Left renal pelvis (tissue), 4 donors: ENCODE measurements at regions not wholly inside any gene's neighbourhood (a gene's known extent, or its start where the extent isn't known, plus 50 kb on each side); places are given as distances from the start of the nearest gene placed in this dataset.

Experiments
- DNase-seq, 4 donors: peaks; one replicate each; pipeline ENCODE4 v3.0.0-alpha.2; 2013; ENCODE audit warnings: low read depth in 4 of 4, low spot score in 3 of 4

DNA sequence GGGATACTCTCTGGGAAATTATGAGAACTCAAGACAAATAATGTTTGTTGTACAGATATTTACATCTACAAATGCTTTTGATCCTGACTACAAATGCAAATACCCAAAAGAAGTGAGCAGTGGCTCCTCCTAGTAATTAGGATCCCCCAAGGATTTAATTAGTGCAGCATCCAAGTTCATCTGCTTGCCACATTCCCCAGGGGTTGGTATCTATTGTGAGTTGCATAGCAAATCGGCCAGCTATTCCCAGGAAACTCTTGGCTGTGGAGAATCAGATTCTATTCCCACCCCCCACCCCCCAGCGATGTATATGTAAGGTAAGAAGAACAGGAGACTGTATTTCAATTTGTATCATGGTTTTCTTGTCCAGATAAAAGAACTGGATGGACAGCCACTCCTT, 725.1 kb upstream of the CDH7 start:
- no peak for DNase-seq

GRCh38 chr18:65021021-65021420, 729.8 kb upstream of the CDH7 start:
- DNase-seq = no peak

- DNase-seq = no peak
These were observed 732.6 kb upstream of the CDH7 start for GRCh38 chr18:65018184-65018583.

DNA sequence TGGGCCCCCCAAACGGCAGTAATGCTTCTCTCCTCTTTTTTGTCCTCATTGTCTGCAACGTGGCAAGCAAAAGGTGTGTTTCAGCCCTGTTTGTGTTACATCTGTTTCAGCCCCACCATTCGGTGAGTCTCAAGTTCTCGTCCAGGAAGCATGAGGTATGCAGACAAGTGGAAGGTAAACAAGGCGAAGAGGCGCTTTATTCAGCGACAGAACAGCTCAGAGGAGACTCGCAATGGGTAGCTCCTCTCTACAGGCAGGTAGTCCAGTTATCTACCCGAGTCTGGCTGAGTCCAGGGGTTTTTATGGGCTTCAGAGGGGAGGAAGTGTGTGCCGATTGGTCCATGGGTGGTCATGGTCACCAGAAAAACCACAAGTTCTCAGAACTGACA, 733.4 kb upstream of the CDH7 start:
- DNase-seq = no peak

DNA sequence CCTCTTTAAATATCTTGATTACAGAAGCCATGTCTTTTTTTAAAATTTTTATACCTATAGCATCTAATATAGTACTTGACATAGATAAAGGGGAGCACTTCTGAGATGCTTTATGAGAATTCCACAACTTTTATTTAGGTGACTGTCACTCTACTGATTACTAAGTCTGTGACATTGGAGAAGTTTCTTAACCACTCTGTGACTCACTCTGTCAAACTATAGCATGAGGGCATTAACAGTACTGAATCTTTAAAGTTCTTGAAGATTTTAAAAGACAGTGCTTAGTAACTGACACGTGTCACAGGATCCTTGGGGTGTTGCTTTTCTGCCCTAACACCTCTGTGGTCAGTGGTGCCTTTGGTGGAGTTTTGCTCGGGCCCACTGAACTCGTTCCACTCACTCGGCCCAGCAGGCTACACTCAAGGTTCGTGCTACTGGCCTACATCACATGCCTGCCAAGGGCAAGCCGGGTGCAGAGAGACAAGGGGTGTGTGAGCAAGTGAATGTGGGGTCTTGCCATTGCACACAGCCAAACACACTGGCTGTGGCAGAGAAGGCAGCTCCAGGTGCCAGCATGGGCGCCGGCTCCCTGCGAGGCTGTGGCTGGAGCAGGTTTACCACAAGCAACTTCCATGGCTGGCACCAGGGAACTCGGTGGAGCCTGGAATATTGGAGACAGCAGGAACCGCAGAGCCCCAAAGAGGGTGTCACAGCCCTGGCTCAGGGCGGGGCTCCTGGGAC, 734.0 kb upstream of the CDH7 start:
- no peak for DNase-seq

DNA sequence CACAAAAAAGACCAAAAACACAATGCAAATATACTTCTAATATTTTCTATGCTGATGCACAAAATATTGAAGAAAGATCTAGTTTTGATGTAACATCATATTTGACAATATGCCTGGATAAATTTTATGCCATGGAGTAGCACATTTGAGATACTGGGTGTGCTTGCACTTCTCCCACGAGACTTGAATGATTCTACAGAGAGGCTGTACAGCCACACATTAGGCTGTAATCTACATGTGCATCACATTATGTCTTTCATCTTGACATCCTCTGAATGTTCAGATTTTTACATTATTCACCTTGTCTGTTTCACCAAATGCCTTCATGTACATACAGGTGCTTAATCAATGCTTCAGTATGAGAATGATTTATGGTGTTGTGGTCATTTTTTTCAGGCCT, 756.4 kb upstream of the CDH7 start:
- no peak for DNase-seq

- DNase-seq = no peak
These were observed 757.1 kb upstream of the CDH7 start for GRCh38 chr18:64993695-64994094.

GRCh38 chr18:64992654-64993053, 758.2 kb upstream of the CDH7 start:
- DNase-seq = no peak

- DNase-seq = no peak
These were observed 759.7 kb upstream of the CDH7 start for GRCh38 chr18:64991102-64991501.

GRCh38 chr18:64986906-64987495, 763.8 kb upstream of the CDH7 start:
- no peak for DNase-seq

- no peak for DNase-seq
These were observed 767.1 kb upstream of the CDH7 start for GRCh38 chr18:64983497-64984238.

DNA sequence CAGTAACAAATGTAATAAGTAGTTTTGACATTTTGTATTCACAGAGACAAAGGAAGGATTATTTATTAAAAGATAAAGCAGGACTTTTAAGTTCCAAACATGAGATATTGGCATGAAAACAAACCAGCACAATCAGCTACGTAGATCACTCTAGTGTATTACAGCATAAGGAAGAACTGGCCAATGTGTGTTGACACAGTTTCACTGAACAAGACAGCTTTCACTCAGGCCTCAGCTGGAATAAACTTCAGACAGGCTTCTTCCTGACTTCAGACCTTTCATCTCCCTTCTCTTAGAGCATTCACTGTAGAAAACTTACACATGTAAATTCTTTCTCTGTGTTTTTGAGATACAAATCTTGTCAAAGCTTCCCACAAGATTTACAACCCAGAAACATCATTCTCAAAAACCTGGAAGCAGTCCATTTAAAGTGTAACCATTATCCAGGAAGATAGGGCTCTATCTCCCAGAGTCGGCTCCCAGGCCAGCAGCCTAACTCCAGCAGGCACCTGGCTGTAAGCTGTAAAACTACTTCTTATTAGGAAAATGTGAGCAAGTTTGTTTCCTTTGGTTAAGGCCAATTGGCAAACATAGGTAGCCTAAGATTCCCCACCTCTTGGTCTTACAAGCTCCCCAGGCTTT, 768.3 kb upstream of the CDH7 start:
- no peak for DNase-seq

DNA sequence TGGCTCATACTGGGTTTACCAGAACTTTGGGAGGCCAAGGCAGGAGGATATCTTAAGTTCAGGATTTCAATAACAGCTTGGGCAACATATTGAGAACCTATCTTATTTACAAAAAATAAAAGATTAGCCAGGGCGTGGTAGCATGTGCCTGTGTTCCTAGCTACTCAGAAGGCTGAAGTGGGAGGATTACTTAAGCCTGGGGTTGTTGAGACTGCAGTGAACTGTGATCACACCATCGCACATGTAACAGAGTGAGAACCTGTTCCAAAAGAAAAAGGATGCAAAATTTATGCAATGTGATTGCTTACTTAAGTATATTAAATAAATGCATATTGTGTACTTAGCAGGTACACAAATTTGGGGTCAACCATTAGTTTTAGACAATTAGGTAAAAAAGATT, 768.9 kb upstream of the CDH7 start:
- no peak for DNase-seq

DNA sequence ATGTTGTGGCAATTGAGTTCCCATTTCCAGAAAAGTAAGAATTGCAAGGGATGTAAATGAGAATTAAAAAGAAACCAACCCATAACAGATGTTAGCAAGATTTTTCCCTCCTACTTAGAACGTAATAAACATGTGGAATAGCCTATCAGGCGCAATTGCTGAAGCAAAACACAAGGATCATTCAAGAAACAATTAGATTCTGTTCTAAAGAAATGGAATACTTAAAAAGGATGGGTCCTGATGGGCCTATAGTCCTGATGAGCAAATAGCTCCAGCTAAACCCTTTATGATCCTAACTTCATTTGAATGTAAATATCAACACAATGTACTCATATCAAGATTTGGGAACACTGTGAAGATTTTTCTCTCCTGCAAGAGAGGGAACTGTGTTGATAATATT, 771.0 kb upstream of the CDH7 start:
- DNase-seq = no peak

GRCh38 chr18:64974391-64975125, 776.3 kb upstream of the CDH7 start:
- no peak for DNase-seq

- no peak for DNase-seq
These were observed 778.3 kb upstream of the CDH7 start for GRCh38 chr18:64972545-64972944.

DNA sequence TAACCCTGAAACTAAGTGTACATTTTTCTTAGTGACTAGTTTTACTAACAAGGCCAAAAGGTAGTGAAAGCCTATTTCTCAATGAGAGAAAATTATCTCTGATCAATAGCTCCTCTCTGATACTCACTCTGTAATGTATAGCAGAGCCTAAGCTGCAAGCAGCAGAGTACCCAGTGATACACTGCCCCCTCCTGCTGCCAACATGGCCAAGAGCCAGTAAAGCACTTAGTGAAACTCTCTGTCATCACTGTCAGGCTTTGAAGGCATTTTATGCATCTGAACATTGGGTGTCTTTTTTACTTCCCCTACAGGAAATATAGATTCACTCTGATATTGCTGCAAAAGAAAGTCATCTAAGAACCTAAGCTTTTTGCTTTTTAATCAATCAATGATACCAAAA, 784.1 kb upstream of the CDH7 start:
- DNase-seq = no peak

DNA sequence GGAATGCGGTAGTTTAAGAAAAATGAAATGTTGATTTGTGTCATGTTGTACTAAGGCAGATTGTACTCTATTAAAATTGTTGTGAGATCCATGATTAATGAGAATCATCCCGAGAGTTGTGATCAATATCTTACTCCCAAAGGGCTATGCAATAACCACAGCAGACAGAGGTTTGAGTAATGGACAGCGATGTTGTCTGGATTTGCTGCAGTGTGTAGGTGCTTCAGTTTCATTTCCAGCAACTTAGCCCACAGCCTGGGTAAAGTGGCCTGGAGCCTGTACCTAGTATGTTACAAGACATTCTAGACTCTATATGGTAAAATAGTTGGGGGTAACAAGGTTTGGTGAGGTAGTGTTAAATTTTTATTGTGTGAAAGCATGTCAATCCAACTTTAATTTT, 794.3 kb upstream of the CDH7 start:
- no peak for DNase-seq

- DNase-seq = no peak
These were observed 800.9 kb upstream of the CDH7 start for GRCh38 chr18:64949885-64950284.

- no peak for DNase-seq
These were observed 787.8 kb upstream of the LINC00305 start for GRCh38 chr18:64936671-64937070.

- DNase-seq = no peak
These were observed 780.1 kb upstream of the LINC00305 start for GRCh38 chr18:64929036-64929435.
